Activated CD8-positive, alpha-beta memory T cell treated with anti-CD3 and anti-CD28 coated beads, Interleukin-2, amount 10 ng/mL, durations not matched to agents 7 days and 5 days (primary cell): ENCODE measurements at regions not wholly inside any gene's neighbourhood (a gene's known extent, or its start where the extent isn't known, plus 50 kb on each side); places are given as distances from the start of the nearest gene placed in this dataset.
"Not testable (repeated sequence)": the region's sequence is repeated elsewhere in the genome, so short reads cannot be mapped to it uniquely, and the experiment has no call there.

Experiments used
- ATAC-seq: fragments of 150-1000 bp; cut with Tn5 transposase; one replicate; pipeline ENCODE4 v1.10.0; 2021; ENCODE audit warnings: moderate library complexity
- CTCF ChIA-PET: fragments of 350-600 bp; sonication (Branson Sonifier 250); formaldehyde crosslinking; loops from one replicate; lab custom pipeline; 2021; ENCODE audit warnings: antibody characterized with exemption; lab: Charles Lee
- DNase-seq: peaks from one replicate; pipeline ENCODE4 v3.0.0-alpha.2; 2020
- H3K27ac Mint-ChIP-seq: one replicate; pipeline ENCODE4 v1.8.0; 2021; ENCODE audit warnings: mild to moderate bottlenecking, mixed read lengths
- H3K27me3 Mint-ChIP-seq: one replicate; pipeline ENCODE4 v1.8.0; 2021; ENCODE audit warnings: mixed read lengths
- H3K36me3 Mint-ChIP-seq: one replicate; pipeline ENCODE4 v1.8.0; 2021; ENCODE audit warnings: mild to moderate bottlenecking, mixed read lengths
- H3K4me1 Mint-ChIP-seq: one replicate; pipeline ENCODE4 v1.8.0; 2021; ENCODE audit warnings: mixed read lengths
- H3K4me3 Mint-ChIP-seq: one replicate; pipeline ENCODE4 v1.8.0; 2021; ENCODE audit warnings: mild to moderate bottlenecking, moderate library complexity, mixed read lengths
- H3K9me3 Mint-ChIP-seq: one replicate; pipeline ENCODE4 v1.8.0; 2022; ENCODE audit warnings: low read depth, mixed read lengths

GRCh38 chr17:27958708-27959381, 65.7 kb upstream of the LYRM9 start:
- Mint-ChIP-seq H3K4me1 (peaks cover 6% of the 10 kb centered on the region), H3K36me3 (no peaks in the 10 kb centered on the region), H3K27ac (no peak overlapping the region), H3K4me3 (no peak overlapping the region), H3K27me3 (peaks cover 22% of the 10 kb centered on the region), H3K9me3 (no peaks in the 10 kb centered on the region)
- CTCF ChIA-PET: no interaction called here
- DNase-seq (no peak), ATAC-seq (no peak)

GRCh38 chr17:27959382-27959709, 66.2 kb upstream of the LYRM9 start:
- Mint-ChIP-seq H3K4me3 (no peak overlapping the region), H3K27ac (no peak overlapping the region), H3K9me3 (no peaks in the 10 kb centered on the region), H3K27me3 (peaks cover 22% of the 10 kb centered on the region), H3K36me3 (no peaks in the 10 kb centered on the region), H3K4me1 (peaks cover 6% of the 10 kb centered on the region)
- ATAC-seq (no peak), DNase-seq (no peak)
- CTCF ChIA-PET: no interaction called here

GRCh38 chr17:27960183-27960849, 67.2 kb upstream of the LYRM9 start:
- CTCF ChIA-PET: no interaction called here
- no peak overlapping the region for H3K27ac Mint-ChIP-seq
- H3K9me3 Mint-ChIP-seq: no peaks in the 10 kb centered on the region
- no peaks in the 10 kb centered on the region for H3K36me3 Mint-ChIP-seq
- no peak overlapping the region for H3K4me3 Mint-ChIP-seq
- ATAC-seq (no peak), DNase-seq (no peak)
- peaks cover 13% of the 10 kb centered on the region for H3K27me3 Mint-ChIP-seq
- no peaks in the 10 kb centered on the region for H3K4me1 Mint-ChIP-seq

GRCh38 chr17:27962581-27962980, 69.4 kb upstream of the LYRM9 start:
- H3K27ac Mint-ChIP-seq, H3K4me3 Mint-ChIP-seq, H3K36me3 Mint-ChIP-seq, H3K4me1 Mint-ChIP-seq, H3K9me3 Mint-ChIP-seq, ATAC-seq, CTCF ChIA-PET, DNase-seq: not testable (repeated sequence)
- peaks cover 11% of the 10 kb centered on the region for H3K27me3 Mint-ChIP-seq

GRCh38 chr17:27965224-27965623, 72.1 kb upstream of the LYRM9 start:
- Mint-ChIP-seq H3K27ac (no peak overlapping the region), H3K9me3 (no peaks in the 10 kb centered on the region), H3K4me1 (no peaks in the 10 kb centered on the region), H3K27me3 (peaks cover 13% of the 10 kb centered on the region), H3K4me3 (no peak overlapping the region), H3K36me3 (no peaks in the 10 kb centered on the region)
- no peak for ATAC-seq
- DNase-seq: no peak
- CTCF ChIA-PET: no interaction called here

GRCh38 chr17:27968206-27968732, 74.2 kb upstream of the NLK start:
- Mint-ChIP-seq H3K36me3 (no peaks in the 10 kb centered on the region), H3K27me3 (peaks cover 15% of the 10 kb centered on the region), H3K27ac (no peak overlapping the region), H3K4me3 (no peak overlapping the region), H3K4me1 (no peaks in the 10 kb centered on the region), H3K9me3 (no peaks in the 10 kb centered on the region)
- ATAC-seq (no peak), DNase-seq (no peak)
- CTCF ChIA-PET: no interaction called here

GRCh38 chr17:27970587-27970986, 71.9 kb upstream of the NLK start:
- ATAC-seq (no peak), DNase-seq (no peak)
- Mint-ChIP-seq H3K27me3 (peaks cover 15% of the 10 kb centered on the region), H3K4me1 (no peaks in the 10 kb centered on the region), H3K4me3 (no peak overlapping the region), H3K36me3 (no peaks in the 10 kb centered on the region), H3K27ac (no peak overlapping the region), H3K9me3 (no peaks in the 10 kb centered on the region)
- CTCF ChIA-PET: no interaction called here

- DNase-seq (no peak), ATAC-seq (no peak)
- no peaks in the 10 kb centered on the region for H3K36me3 Mint-ChIP-seq
- peaks cover 19% of the 10 kb centered on the region for H3K27me3 Mint-ChIP-seq
- H3K4me1 Mint-ChIP-seq: peaks cover 2% of the 10 kb centered on the region
- no peaks in the 10 kb centered on the region for H3K9me3 Mint-ChIP-seq
- H3K4me3 Mint-ChIP-seq: no peak overlapping the region
- H3K27ac Mint-ChIP-seq: no peak overlapping the region
- CTCF ChIA-PET: interaction anchor here (0.6 kb wide), 1 partner anchor 1086 kb away, joined by 6 read pairs; no protein-coding TSS in a partner anchor
These were observed 69.0 kb upstream of the NLK start for GRCh38 chr17:27973258-27974044.

GRCh38 chr17:27974045-27974436, 68.4 kb upstream of the NLK start:
- Mint-ChIP-seq H3K4me3 (no peak overlapping the region), H3K9me3 (no peaks in the 10 kb centered on the region), H3K36me3 (no peaks in the 10 kb centered on the region), H3K27me3 (peaks cover 19% of the 10 kb centered on the region), H3K27ac (no peak overlapping the region), H3K4me1 (peaks cover 2% of the 10 kb centered on the region)
- DNase-seq (no peak), ATAC-seq (no peak)
- CTCF ChIA-PET: interaction anchor here (0.6 to 2.3 kb wide), 2 partner anchors 277 to 1085 kb away, joined by 6 to 7 read pairs; no protein-coding TSS in a partner anchor

GRCh38 chr17:27974531-27975145, 67.8 kb upstream of the NLK start:
- CTCF ChIA-PET: interaction anchor here (2.3 kb wide), 1 partner anchor 277 kb away, joined by 7 read pairs; no protein-coding TSS in a partner anchor
- no peak for DNase-seq
- peaks cover 19% of the 10 kb centered on the region for H3K27me3 Mint-ChIP-seq
- H3K27ac Mint-ChIP-seq: no peak overlapping the region
- no peak overlapping the region for H3K4me3 Mint-ChIP-seq
- no peaks in the 10 kb centered on the region for H3K9me3 Mint-ChIP-seq
- no peaks in the 10 kb centered on the region for H3K36me3 Mint-ChIP-seq
- ATAC-seq: no peak
- peaks cover 2% of the 10 kb centered on the region for H3K4me1 Mint-ChIP-seq

- Mint-ChIP-seq H3K4me3 (no peak overlapping the region), H3K9me3 (no peaks in the 10 kb centered on the region), H3K4me1 (peaks cover 2% of the 10 kb centered on the region), H3K27ac (no peak overlapping the region), H3K27me3 (peaks cover 12% of the 10 kb centered on the region), H3K36me3 (no peaks in the 10 kb centered on the region)
- CTCF ChIA-PET: interaction anchor here (2.3 kb wide), 1 partner anchor 276 kb away, joined by 7 read pairs; no protein-coding TSS in a partner anchor
- no peak for DNase-seq
- ATAC-seq: no peak
These were observed 67.1 kb upstream of the NLK start for GRCh38 chr17:27975146-27976011.

- H3K9me3 Mint-ChIP-seq: no peaks in the 10 kb centered on the region
These were observed 66.1 kb upstream of the NLK start for GRCh38 chr17:27976331-27976730.

More at GRCh38 chr17:27976331-27976730, 66.1 kb upstream of the NLK start:
- Mint-ChIP-seq H3K27ac (no peak overlapping the region), H3K27me3 (peaks cover 11% of the 10 kb centered on the region), H3K4me1 (peaks cover 2% of the 10 kb centered on the region), H3K36me3 (no peaks in the 10 kb centered on the region), H3K4me3 (no peak overlapping the region)
- CTCF ChIA-PET: interaction anchor here (2.3 kb wide), 1 partner anchor 275 kb away, joined by 7 read pairs; no protein-coding TSS in a partner anchor
- ATAC-seq (no peak), DNase-seq (no peak)
